Panc1 (cell line): ENCODE measurements at regions not wholly inside any gene's neighbourhood (a gene's known extent, or its start where the extent isn't known, plus 50 kb on each side); places are given as distances from the start of the nearest gene placed in this dataset.

Experiments
- ATAC-seq: fragments of 200-7000 bp; cut with Tn5 transposase; 2 replicates; pipeline ENCODE4 v1.9.1; 2020; ENCODE audit warnings: mild to moderate bottlenecking, moderate library complexity
- BruUV-seq: library from RNA; stranded (reverse); fragments of 400-500 nt; replicated peaks from 2 replicates; lab custom pipeline; 2021; lab: Mats Ljungman, UMichigan
- CTCF ChIA-PET: fragments of 300-600 bp; sonication (Branson Sonifier 250); formaldehyde crosslinking; loops from one replicate; lab custom pipeline; 2022; ENCODE audit warnings: antibody characterized with exemption; lab: Charles Lee
- POLR2A ChIA-PET: fragments of 300-600 bp; sonication (Branson Sonifier 250); formaldehyde crosslinking; loops from one replicate; lab custom pipeline; 2022; ENCODE audit warnings: antibody characterized with exemption; lab: Charles Lee
- DNase-seq: peaks from one replicate; pipeline ENCODE4 v3.0.0-alpha.2; 2010; ENCODE audit warnings: low read depth, low spot score
- H3K27ac ChIP-seq: 2 replicates; pipeline ENCODE4 v1.5.1; 2011; ENCODE audit warnings: mild to moderate bottlenecking, low read length, inconsistent platforms
- H3K27me3 ChIP-seq: fragments of 200-500 bp; sonication (Bioruptor generic); 2 replicates; pipeline ENCODE4 v1.6.0; 2014; ENCODE audit warnings: low read length, inconsistent platforms; ENCODE audit not compliant: control insufficient read depth, insufficient read depth
- H3K36me3 ChIP-seq: fragments of 200-500 bp; sonication (Bioruptor generic); 2 replicates; pipeline ENCODE4 v1.5.1; 2014; ENCODE audit warnings: inconsistent platforms, mild to moderate bottlenecking, low read length, moderate library complexity; ENCODE audit not compliant: control insufficient read depth, insufficient read depth
- H3K4me1 ChIP-seq: 2 replicates; pipeline ENCODE4 v1.5.1; 2011; ENCODE audit warnings: inconsistent platforms, mild to moderate bottlenecking, low read length, moderate library complexity; ENCODE audit not compliant: control insufficient read depth, insufficient read depth
- H3K4me3 ChIP-seq, 2 experiments: 2 replicates each; pipeline ENCODE4 v1.5.1; 2011 to 2012; ENCODE audit warnings: low read depth in 2 of 2, low read length in 2 of 2, mild to moderate bottlenecking in 2 of 2, inconsistent platforms in 1 of 2, moderate library complexity in 1 of 2
- H3K9me3 ChIP-seq: fragments of 200-500 bp; sonication (Bioruptor generic); 2 replicates; pipeline ENCODE4 v1.5.1; 2014; ENCODE audit warnings: low read depth, mild to moderate bottlenecking, inconsistent platforms, low read length, moderate library complexity; ENCODE audit not compliant: control insufficient read depth, insufficient read depth
- POLR2AphosphoS5 ChIP-seq: IDR thresholded peaks from 2 replicates; pipeline ENCODE4 v1.6.1; 2012; ENCODE audit warnings: mild to moderate bottlenecking, low read depth, low read length, moderate library complexity
- SIN3A ChIP-seq: IDR thresholded peaks from 2 replicates; pipeline ENCODE4 v1.6.1; 2012; ENCODE audit warnings: low read depth, mild to moderate bottlenecking, low read length, moderate library complexity, borderline replicate concordance; ENCODE audit not compliant: insufficient read depth
- TCF7L2 ChIP-seq: IDR thresholded peaks from 2 replicates; pipeline ENCODE4 v1.6.1; 2011; ENCODE audit warnings: mild to moderate bottlenecking, low read depth, low read length, inconsistent platforms
- in situ Hi-C: cut with HindIII; loops from 2 replicates; pipeline ENCODE4 v1.10.0; 2016; ENCODE audit warnings: low sequenced_read_pairs, low pct_unique_long_range_greater_than_20kb
- intact Hi-C: fragments of 100-400 bp; cut with micrococcal nuclease; formaldehyde crosslinking; loops from one replicate; pipeline ENCODE4 v1.10.0; 2022; ENCODE audit not compliant: unreplicated experiment
- TF ChIP-seq, protein P1 (sequence below), 2 experiments: IDR thresholded peaks; 2 replicates each; pipeline ENCODE4 v1.6.1; 2011 to 2012; ENCODE audit warnings: low read depth in 2 of 2, control low read depth in 1 of 2, low read length in 1 of 2, mild to moderate bottlenecking in 1 of 2, moderate library complexity in 1 of 2; ENCODE audit not compliant: insufficient read depth in 1 of 2
- TF ChIP-seq, protein P2 (sequence below): fragments of 450-650 bp; IDR thresholded peaks from 2 replicates; pipeline ENCODE4 v1.5.1; 2017; ENCODE audit warnings: mild to moderate bottlenecking

DNA sequence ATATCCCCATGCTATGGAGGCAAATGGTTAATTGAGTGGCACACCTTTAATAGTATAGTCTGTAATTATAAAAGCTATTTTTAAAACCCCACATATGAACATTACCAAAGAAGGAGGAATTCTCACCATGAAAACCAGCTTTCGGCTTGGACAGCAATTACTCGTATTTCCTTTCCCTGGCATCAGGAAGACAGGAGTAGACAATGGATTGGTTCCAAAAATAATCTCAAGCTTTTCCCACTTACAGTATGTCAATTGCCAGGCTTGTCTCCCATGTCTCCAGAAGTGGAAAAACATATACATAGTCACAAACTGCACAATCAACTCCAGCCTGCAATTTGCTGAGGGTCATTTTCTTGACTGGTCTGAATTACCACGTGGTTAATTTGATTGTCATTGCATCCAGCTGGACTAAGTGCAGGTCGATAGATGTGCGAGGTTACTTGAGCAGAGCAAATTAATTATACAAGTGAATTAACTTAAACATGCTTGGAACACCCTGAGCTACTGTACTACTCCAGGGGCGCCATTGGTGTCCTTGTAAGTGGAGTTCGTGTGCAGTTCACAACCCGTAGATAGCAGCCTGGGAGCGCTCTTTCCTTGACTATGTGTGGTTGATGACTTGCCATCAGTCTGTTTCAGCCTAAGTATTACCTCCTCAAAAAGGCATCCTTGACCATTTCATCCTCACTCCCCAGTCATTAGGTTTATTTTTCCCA is 124.3 kb upstream of the PELI1 start:
- DNase-seq (no peak), ATAC-seq (no peak)
- peaks cover 5% of the 10 kb centered on the region; the same call in 1 of the 2 replicates for H3K27me3 ChIP-seq
- no TSS peak for BruUV-seq
- H3K9me3 ChIP-seq, result no peaks in the 10 kb centered on the region
- no peaks in the 10 kb centered on the region for H3K4me1 ChIP-seq
- in situ Hi-C loops, result no loop called here
- no peak overlapping the region for H3K4me3 ChIP-seq
- ChIA-PET POLR2A (no interaction called here), CTCF (no interaction called here)
- no peaks in the 10 kb centered on the region for H3K36me3 ChIP-seq
- intact Hi-C loops, result no loop called here
- TF ChIP-seq, protein P1, sequence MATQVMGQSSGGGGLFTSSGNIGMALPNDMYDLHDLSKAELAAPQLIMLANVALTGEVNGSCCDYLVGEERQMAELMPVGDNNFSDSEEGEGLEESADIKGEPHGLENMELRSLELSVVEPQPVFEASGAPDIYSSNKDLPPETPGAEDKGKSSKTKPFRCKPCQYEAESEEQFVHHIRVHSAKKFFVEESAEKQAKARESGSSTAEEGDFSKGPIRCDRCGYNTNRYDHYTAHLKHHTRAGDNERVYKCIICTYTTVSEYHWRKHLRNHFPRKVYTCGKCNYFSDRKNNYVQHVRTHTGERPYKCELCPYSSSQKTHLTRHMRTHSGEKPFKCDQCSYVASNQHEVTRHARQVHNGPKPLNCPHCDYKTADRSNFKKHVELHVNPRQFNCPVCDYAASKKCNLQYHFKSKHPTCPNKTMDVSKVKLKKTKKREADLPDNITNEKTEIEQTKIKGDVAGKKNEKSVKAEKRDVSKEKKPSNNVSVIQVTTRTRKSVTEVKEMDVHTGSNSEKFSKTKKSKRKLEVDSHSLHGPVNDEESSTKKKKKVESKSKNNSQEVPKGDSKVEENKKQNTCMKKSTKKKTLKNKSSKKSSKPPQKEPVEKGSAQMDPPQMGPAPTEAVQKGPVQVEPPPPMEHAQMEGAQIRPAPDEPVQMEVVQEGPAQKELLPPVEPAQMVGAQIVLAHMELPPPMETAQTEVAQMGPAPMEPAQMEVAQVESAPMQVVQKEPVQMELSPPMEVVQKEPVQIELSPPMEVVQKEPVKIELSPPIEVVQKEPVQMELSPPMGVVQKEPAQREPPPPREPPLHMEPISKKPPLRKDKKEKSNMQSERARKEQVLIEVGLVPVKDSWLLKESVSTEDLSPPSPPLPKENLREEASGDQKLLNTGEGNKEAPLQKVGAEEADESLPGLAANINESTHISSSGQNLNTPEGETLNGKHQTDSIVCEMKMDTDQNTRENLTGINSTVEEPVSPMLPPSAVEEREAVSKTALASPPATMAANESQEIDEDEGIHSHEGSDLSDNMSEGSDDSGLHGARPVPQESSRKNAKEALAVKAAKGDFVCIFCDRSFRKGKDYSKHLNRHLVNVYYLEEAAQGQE (IDR thresholded peaks at IDR 0.05; ENCODE audit: insufficient read depth in 1 of 2, low read depth in 2 of 2, low read length in 1 of 2), result no peak
- TF ChIP-seq TCF7L2, result no peak
- TF ChIP-seq, protein P2, sequence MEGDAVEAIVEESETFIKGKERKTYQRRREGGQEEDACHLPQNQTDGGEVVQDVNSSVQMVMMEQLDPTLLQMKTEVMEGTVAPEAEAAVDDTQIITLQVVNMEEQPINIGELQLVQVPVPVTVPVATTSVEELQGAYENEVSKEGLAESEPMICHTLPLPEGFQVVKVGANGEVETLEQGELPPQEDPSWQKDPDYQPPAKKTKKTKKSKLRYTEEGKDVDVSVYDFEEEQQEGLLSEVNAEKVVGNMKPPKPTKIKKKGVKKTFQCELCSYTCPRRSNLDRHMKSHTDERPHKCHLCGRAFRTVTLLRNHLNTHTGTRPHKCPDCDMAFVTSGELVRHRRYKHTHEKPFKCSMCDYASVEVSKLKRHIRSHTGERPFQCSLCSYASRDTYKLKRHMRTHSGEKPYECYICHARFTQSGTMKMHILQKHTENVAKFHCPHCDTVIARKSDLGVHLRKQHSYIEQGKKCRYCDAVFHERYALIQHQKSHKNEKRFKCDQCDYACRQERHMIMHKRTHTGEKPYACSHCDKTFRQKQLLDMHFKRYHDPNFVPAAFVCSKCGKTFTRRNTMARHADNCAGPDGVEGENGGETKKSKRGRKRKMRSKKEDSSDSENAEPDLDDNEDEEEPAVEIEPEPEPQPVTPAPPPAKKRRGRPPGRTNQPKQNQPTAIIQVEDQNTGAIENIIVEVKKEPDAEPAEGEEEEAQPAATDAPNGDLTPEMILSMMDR, result no peak
- TF ChIP-seq POLR2AphosphoS5, result no peak
- no peak for TF ChIP-seq SIN3A
- H3K27ac ChIP-seq, result no peak overlapping the region

DNA sequence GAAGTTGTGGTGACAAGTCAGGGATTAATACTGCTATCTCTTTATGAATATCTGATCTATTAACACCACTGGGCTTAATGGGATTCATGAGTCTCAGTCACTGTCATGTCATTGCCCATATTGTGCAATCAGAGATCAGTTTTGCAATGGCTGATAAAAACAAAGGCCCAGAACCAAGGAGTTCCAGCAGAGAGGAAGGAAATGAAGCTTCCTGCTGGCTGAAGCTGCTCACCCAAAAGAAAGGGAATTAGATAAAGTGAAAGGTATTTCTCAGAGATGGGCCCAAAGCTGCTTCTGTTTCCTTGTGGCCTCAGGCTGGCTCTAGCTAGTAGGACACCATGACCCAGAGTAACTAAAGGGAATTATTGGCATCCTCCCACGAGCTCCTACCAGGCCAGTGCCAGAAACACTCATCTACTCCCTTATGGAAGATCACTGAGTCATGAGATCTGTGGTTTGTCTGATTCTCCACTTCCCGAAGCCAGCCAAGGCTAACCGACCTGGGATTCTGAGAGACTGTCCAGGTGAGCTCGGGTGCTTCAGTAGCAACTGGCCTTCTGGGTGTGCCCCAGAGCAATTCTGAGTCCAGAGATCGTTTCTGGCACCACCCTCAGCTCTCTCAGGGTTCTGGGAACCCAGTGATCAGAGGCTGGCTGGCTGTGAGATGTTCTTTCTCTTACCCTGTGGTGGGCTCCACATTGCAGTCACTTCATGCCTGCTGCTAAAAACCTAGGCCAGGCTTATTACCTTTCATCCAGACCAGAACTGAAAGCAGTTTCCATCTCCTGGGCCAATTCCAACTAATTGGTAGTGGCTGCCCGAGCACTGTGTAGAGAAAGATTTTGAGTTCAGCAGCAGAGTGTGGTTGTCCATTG is 129.5 kb upstream of the PELI1 start:
- Histone ChIP-seq H3K27ac (no peak overlapping the region), H3K9me3 (no peaks in the 10 kb centered on the region), H3K4me3 (no peak overlapping the region), H3K4me1 (0 out of 2 replicates have a peak, but pooled peaks cover 3% of the 10 kb centered on the region), H3K27me3 (peaks cover 3% of the 10 kb centered on the region; the same call in 1 of the 2 replicates), H3K36me3 (no peaks in the 10 kb centered on the region)
- BruUV-seq, result no TSS peak
- ChIA-PET CTCF (no interaction called here), POLR2A (no interaction called here)
- ATAC-seq, result peak; percentile 68; the same call in 1 of the 2 replicates
- intact Hi-C loops (no loop called here), in situ Hi-C loops (no loop called here)
- DNase-seq, result no peak
- TF ChIP-seq TCF7L2 (no peak), POLR2AphosphoS5 (no peak), SIN3A (no peak)
- TF ChIP-seq, protein P1 (IDR thresholded peaks at IDR 0.05; ENCODE audit: insufficient read depth in 1 of 2, low read depth in 2 of 2, low read length in 1 of 2), result no peak
- TF ChIP-seq, protein P2, result no peak
